AG08396 (cell line): ENCODE measurements at regions not wholly inside any gene's neighbourhood (a gene's known extent, or its start where the extent isn't known, plus 50 kb on each side); places are given as distances from the start of the nearest gene placed in this dataset.
"Not testable (repeated sequence)": the region's sequence is repeated elsewhere in the genome, so short reads cannot be mapped to it uniquely, and the experiment has no call there.

ENCODE experiments used
- DNase-seq: peaks from one replicate; pipeline ENCODE4 v3.0.0; 2012; ENCODE audit warnings: low spot score, mixed read lengths

- no peak for DNase-seq
Observed at GRCh38 chr7:10284001-10284400, 689.7 kb upstream of the PHF14 start.

- no peak for DNase-seq
Observed at GRCh38 chr7:10299384-10299783, 674.3 kb upstream of the PHF14 start.

- no peak for DNase-seq
Observed at GRCh38 chr7:10300577-10300976, 673.1 kb upstream of the PHF14 start.

- no peak for DNase-seq
Observed at GRCh38 chr7:10308276-10308675, 665.4 kb upstream of the PHF14 start.

- DNase-seq, result no peak
Observed at GRCh38 chr7:10312942-10313341, 660.7 kb upstream of the PHF14 start.

- DNase-seq, result no peak
Observed at GRCh38 chr7:10315881-10316280, 657.8 kb upstream of the PHF14 start.

DNA sequence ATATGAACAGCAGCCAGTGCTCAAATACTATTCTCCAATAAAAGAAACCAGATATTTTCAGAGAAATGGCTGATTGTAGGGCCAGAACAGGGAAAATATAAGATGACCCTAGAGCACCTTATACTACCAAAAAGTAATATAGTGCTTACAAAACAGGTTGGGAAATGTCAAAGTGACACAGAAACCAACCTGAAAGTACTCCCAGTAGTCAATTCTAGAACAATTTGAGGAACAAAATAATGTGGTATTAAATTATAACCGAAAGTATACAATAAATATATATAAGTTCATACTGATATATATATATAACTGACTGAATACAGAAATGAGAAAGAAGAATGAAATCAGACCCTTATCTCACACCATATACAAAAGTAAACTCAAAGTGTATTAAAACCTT lies 657.2 kb upstream of the PHF14 start:
- no peak for DNase-seq

- DNase-seq, result no peak
Observed at GRCh38 chr7:10325395-10325794, 648.3 kb upstream of the PHF14 start.

GRCh38 chr7:10343108-10343507 lies 630.6 kb upstream of the PHF14 start:
- DNase-seq, result no peak

GRCh38 chr7:10346032-10346431 lies 627.6 kb upstream of the PHF14 start:
- no peak for DNase-seq

- DNase-seq, result no peak
Observed at GRCh38 chr7:10355816-10356215, 617.9 kb upstream of the PHF14 start.

GRCh38 chr7:10360050-10360449 lies 613.6 kb upstream of the PHF14 start:
- DNase-seq, result no peak

- no peak for DNase-seq
Observed at GRCh38 chr7:10401793-10402192, 571.9 kb upstream of the PHF14 start.

DNA sequence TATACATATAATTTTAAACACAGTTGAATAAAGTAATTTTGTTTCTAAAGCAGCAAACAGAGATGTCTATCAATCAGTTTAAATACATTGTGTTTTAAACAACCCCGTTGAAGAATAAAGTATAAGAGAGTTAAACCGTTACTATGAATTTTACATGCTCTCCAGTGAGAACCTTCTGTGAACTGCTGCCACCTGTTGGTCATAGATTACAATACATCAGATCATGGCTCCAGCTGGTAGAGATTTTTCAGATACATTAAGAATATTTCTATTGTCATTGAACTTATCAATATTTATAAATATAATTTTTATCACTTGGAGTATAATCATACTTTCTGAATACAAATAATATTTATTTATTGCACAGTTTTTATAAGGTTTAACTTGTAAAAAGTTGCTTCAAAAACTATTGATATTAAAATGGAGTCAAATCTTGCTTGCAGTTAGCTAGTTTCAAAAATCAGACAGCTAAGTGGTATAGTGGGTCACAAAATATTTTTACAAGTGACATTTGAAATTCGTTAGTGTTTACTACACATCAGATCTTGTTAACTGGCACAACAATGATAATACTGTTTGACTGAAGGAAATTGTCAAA lies 561.2 kb upstream of the PHF14 start:
- peak; percentile 3 for DNase-seq

GRCh38 chr7:10418985-10419384 lies 554.7 kb upstream of the PHF14 start:
- no peak for DNase-seq

- DNase-seq, result no peak
Observed at GRCh38 chr7:10429031-10429430, 544.6 kb upstream of the PHF14 start.

DNA sequence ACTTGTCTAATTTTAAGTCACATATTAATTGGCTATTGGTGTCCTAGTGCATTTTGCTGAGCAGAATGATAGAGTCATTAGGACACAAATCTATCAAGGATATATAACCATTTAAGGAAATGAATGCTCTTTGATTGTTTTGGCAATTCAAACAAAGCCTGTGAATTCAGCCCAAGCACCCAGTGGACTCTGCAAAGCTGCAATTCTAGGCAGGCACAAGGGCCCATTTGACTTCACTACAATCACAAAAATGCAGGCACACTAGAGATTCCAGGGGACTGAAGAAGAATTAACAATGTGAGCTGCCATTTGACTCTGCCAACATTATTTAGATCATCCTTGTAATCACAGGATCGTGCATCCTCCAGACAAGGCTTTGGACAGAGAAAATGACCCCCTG lies 544.2 kb upstream of the PHF14 start:
- DNase-seq, result no peak

GRCh38 chr7:10436302-10436701 lies 537.4 kb upstream of the PHF14 start:
- no peak for DNase-seq

DNA sequence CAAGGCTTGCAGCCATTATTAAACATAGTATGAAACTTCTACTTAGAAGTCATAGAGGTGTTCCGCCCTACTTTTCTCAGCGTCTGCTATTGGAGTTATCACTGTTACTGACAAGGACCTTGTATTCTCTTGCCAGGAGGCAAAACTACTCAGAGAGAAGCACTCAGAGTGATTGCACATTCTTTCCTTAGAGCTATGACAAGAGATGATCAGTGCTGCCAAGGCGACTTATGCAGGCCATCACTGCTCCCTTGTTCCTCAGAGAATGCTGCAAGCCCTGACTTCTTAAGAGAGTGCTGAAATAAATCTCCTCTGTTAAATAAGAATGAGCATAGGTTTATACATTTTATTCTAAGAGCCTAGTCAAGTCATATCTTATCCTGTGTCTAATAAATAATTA lies 534.6 kb upstream of the PHF14 start:
- DNase-seq, result no peak

GRCh38 chr7:10455936-10456335 lies 517.7 kb upstream of the PHF14 start:
- no peak for DNase-seq

DNA sequence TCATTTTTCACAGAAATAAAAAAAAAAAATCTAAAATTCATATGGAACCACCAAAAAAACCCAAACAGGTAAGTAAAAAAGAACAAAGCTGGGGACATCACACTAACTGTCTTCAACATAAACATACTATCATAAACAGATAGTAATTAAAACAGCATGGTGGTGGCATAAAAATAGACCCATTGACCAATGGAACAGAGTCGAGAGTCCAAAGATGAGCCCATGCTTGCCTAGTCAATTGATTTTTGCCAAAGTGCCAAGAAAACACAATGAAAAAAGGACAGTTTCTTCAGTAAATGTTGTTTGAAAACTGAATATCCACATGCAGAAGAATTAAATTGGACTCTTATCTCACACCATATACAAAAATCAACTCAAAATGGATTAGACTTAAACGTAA lies 513.2 kb upstream of the PHF14 start:
- no peak for DNase-seq

DNA sequence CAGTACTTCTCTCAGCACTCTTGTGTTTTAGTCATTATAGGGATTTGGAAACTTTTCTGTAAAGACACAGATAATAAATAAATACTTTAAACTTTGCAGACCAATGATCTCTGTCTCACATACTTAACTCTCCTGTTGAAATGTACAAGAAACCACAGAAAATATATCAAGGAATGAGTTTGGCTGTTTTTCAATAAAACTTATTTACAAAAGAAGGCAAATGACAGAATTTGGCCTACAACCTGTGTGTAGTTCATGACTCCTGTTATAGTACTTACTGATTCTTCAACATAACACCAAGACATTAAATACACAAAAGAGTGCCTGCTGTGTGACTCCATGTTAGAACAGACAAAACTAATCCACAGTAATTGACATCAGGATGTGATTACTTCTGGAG lies 510.0 kb upstream of the PHF14 start:
- DNase-seq, result no peak

DNA sequence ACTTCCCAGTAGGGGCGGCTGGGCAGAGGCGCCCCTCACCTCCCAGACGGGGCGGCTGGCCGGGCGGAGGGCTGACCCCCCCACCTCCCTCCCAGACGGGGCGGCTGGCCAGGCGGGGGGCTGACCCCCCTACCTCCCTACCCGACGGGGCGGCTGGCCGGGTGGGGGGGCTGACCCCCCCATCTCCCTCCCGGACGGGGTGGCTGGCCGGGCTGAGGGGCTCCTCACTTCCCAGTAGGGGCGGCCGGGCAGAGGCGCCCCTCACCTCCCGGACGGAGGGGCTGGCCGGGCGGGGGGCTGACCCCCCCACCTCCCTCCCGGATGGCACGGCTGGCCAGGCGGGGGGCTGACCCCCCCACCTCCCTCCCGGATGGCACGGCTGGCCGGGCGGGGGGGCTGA lies 508.1 kb upstream of the PHF14 start:
- not testable (repeated sequence) for DNase-seq

DNA sequence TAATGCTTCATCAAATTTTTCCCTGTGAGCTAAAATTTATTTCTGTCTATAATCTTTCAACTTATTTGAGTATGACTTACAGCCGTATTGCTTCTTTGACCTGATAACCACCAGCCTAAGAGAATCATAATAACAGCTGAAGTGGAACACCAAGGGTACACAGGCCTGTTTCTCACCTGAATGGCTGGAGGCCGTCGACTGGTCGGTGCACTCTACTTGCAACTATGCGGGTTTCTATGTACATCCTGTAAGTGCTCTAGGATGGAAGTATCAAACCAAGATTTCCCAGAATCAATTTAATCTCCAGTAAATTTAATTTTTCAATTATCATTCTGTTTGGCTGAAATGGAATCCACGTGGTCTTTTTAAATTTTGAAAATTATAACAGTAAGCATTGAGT lies 504.8 kb upstream of the PHF14 start:
- DNase-seq, result no peak

DNA sequence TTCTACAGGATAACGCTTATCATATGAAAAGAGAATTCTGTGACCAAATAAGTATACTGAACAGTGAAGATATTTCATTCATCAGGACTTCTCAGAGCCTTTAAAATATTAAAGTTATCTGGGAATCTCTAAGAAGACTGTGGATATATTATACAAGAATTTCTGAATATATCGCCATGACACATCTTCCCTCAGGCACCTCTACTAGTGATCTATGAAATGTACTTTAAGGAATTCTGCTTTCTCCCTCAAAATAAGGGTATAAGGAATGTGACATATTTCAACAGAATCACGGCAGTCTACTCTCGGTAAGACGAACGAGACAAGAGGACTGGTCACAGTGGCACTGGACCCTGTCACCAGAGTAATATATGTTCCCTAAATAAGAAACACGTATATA lies 504.2 kb upstream of the PHF14 start:
- DNase-seq, result no peak
